ENCODE measurements at regions not wholly inside any gene's neighbourhood (a gene's known extent, or its start where the extent isn't known, plus 50 kb on each side); places are given as distances from the start of the nearest gene placed in this dataset.
A peak's percentile ranks its signal among the peaks of the same experiment; 100 is the strongest.
"Not testable (repeated sequence)": the region's sequence is repeated elsewhere in the genome, so short reads cannot be mapped to it uniquely, and the experiment has no call there.

DNA sequence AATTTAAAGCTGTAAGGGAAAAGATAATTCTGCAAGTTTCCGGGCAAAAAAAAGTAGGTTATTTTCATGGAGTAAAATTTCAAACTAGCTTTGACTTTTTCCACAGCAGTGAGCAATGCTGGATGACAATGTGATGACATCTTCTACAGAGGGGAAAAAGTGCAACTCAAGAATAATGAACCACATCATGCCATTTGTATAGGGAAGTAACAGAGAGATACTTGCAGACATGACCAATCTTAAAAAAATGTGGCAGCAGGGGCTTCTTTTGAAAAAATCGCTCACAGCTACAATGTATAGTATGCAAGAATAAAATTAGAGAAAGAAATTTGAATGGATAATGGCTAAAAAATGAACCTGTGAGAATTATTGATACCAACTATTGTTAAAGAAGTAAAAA is 115.5 kb downstream of the DHRS2 start:
- DNase-seq (ENCODE audit: low read depth): no peak

GRCh38 chr14:23763394-23763793 is 127.2 kb downstream of the DHRS2 start:
- no peak for DNase-seq (ENCODE audit: low read depth)

DNA sequence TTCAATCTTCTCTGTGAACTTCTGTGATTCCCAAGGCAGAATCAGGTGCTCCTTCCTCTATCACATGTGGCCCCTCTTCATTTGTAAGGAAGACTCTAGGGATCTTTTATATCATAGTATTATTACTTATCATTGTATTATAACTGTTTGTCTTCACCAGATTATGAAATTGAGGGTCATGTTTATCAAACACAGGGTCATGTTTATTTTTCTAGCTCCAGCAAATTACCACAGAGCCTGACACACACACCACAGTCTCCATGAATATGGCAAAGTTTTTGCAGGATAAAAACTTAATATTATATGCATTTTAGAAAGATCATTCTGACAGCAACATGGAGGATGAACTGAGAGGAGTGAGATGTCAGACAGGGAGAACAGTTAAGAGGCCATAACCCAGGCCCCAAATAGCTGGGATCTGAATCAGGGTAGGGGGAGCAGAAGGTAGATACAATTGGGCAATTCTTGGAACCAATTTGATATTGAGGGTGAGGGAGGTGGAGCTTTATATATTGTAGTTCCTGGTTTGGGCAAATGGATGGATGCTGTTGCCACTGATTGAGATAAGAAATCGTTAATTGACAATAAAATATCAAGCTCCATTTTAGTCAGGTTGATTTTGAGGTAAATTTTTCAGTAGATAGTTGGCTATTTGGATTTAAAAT is 130.7 kb downstream of the DHRS2 start:
- DNase-seq (ENCODE audit: low read depth): no peak

- DNase-seq (ENCODE audit: low read depth): not testable (repeated sequence)
Observed at GRCh38 chr14:23769221-23769728, 133.1 kb downstream of the DHRS2 start.

GRCh38 chr14:23773981-23774380 is 137.8 kb downstream of the DHRS2 start:
- no peak for DNase-seq (ENCODE audit: low read depth)

- no peak for DNase-seq (ENCODE audit: low read depth)
Observed at GRCh38 chr14:23776296-23776695, 140.1 kb downstream of the DHRS2 start.

GRCh38 chr14:23785208-23785607 is 149.0 kb downstream of the DHRS2 start:
- no peak for DNase-seq (ENCODE audit: low read depth)

- no peak for DNase-seq (ENCODE audit: low read depth)
Observed at GRCh38 chr14:23787436-23787835, 151.3 kb downstream of the DHRS2 start.

GRCh38 chr14:23789696-23790095 is 153.5 kb downstream of the DHRS2 start:
- DNase-seq (ENCODE audit: low read depth): no peak

DNA sequence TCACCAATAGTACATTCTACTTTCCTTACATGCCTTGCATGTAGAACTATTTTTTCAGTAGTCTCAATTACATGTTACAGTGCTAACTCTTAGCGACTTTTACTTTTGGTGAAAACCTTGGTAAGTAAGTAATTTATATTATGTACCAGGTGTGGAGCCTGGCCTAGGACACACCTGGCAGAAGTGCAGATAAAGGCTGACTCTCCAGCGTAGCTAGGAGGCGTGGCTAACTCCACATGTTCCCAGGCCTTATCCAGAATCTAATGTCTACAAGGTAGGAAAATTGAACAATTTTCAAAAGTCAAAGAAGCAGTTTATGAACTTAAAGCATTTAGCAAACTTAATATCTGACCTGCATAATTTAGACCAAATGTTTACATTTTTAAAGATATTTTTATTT is 157.4 kb downstream of the DHRS2 start:
- DNase-seq (ENCODE audit: low read depth): no peak

GRCh38 chr14:23800811-23801210 is 152.8 kb upstream of the DHRS4 start:
- DNase-seq (ENCODE audit: low read depth): no peak

DNA sequence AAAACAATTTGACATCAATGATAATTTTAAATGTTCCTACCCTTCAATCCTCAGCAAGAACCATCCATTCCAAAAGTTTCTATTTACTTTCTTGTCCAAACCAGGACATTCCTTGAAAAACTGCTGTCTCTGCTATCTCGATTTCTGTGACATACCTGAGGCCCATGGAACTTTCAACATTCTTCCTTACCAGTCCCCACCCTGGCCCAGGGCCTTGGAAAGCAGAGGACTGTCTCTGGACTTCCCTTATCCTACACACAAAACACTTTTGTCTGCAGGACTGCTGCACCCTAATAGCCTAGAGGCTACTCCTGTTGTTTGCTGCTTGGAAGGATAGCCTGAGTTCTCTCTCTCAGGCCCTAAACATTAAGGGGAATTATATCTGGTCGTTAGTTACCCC is 151.8 kb upstream of the DHRS4 start:
- DNase-seq (ENCODE audit: low read depth): no peak

DNA sequence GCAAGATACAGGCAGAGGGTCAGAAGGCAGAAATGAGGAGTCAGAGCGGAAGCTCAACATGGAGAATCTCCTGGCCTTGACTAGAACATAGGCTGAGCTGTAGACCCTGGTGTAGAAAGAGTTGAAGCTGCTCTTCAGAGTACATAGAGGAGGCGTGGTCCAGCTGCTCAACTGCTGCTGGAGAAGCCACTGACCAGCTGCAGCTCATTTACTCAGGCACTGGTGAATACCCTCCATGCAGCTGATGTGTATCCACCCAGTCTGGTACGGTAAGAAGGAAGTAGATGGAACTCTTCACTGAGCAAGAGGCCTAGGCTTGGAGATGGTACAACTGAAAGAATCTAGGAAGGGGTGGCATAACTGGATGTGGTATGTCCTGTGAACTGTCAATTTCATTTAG is 148.8 kb upstream of the DHRS4 start:
- no peak for DNase-seq (ENCODE audit: low read depth)

DNA sequence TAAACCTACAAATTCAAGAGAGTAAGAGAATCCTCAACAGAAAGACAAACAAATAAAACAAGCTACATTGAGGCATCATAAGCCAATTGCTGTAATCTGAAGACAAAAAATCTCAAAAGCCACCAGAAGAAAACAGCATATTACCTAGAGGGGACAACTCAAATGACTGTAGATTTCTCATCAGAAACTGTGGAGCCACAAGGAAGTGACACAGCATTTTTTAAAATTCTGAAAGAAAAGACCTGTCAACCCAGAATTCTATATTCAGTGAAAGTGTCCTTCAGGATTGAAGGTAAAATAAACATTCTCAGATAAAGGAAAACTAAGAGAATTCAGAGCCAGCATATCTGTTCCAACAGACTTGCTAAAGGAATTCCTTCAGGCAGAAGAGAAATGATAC is 147.8 kb upstream of the DHRS4 start:
- DNase-seq (ENCODE audit: low read depth): no peak

- DNase-seq (ENCODE audit: low read depth): no peak
Observed at GRCh38 chr14:23814527-23815256, 138.9 kb upstream of the DHRS4 start.

DNA sequence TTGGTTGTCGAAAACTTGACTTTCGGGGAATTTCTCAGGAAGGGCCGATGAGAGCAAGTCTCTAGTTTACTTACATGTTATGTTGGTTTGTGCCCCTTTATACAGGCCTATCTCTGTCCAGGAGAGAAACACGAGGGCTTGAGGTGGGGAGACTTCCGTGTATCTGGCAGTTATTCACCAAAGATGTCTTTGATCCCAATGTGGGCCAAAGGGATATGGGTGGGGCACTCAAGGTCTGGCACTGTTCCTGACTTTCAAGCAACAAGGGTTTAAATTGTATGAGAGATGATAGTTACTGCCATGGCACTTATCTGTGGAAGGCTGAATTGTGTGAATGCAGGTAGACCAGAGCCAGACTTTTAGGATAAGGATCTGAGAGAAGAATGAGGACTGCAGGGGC is 137.2 kb upstream of the DHRS4 start:
- no peak for DNase-seq (ENCODE audit: low read depth)

GRCh38 chr14:23817164-23817767 is 136.3 kb upstream of the DHRS4 start:
- no peak for DNase-seq (ENCODE audit: low read depth)

DNA sequence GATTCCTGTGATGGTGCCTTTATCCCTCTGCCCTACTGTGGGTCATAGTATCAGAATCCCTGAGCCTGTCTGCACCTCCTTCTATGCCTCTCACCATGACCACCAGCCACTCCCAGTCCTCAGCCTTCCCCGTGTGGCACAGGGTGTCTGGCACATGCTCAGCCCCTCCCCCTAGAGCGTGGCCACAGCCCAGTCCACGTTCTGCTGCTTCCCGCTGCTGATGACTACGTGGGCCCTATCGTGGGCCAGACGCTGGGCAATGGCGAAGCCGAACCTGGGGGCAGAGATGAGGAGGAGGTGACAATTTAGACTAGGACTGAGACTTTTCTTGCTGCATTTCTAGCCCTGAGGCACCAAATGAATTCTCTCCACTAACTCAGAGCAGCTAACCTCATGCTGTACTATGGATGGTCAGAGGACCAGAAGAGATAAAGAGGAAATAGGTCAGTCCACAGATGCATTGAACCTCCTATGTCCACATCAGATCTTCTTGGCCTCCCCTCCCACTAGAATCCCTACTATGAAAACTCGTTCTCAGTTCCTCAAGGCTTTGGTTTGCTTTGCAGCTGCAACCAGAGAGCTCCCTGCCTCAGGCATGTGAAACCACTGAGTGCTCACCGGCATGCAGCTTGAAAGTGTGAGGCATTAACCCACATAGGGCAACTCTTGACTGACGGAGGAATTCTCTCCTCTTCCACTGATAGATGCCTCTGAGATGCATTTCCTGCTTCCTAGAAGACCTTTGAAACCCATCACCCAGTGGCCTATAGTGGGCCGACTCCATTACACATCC is 126.3 kb upstream of the DHRS4 start:
- no peak for DNase-seq (ENCODE audit: low read depth)

DNA sequence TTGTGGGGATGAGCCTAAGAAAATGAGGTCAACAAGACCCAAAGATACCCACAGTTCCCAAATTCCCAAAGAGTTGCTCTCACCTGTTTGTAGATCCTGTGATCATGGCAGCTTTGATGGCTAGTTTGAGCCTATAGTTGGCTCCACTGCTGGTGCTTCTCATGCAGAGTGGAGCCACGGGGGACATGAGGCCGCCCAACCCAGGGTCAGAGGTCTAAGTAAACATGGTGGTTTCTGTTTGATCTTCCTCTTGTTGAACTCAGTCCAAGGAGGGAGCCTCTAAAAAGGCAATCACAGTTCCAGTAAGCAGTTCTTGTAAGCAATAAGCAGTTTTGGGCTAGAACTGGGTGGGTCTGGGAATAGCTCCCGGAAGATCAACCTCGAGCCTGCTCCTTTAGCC is 125.6 kb upstream of the DHRS4 start:
- no peak for DNase-seq (ENCODE audit: low read depth)

GRCh38 chr14:23828616-23829015 is 125.0 kb upstream of the DHRS4 start:
- DNase-seq (ENCODE audit: low read depth): no peak

DNA sequence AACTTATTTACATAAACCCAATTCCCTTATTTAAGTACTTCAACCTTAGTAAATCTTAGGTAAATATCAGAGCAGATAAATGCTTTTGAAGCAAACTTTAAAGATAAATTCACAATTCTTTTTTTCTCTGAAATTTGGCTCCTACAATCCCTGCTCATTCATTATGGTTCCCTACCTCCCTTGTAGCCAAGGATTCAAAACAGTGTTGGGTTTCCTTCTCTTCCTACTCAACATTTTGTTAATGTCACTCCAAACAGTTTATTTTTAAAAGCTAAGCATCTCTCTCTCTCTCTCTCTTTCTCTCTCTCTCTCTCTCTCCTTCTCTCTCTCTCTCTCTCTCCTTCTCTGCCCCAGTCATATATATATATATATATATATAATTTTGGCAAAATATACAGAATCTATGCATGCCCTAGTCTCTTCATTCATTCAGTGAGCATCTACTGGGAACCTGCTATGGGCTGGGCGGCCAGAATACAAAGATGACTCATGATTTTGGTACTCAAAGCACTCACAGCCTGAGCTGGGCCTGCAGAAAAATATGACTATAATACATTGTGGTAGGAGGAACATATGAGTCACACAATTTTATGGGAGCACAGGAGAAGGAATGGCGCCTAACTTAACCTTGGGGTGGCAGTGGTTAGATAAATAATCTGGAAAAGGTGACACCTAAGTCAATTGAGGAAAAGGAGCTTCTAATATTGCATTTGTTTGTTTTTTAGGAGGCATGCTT is 123.7 kb upstream of the DHRS4 start:
- DNase-seq (ENCODE audit: low read depth): peak; percentile 95

DNA sequence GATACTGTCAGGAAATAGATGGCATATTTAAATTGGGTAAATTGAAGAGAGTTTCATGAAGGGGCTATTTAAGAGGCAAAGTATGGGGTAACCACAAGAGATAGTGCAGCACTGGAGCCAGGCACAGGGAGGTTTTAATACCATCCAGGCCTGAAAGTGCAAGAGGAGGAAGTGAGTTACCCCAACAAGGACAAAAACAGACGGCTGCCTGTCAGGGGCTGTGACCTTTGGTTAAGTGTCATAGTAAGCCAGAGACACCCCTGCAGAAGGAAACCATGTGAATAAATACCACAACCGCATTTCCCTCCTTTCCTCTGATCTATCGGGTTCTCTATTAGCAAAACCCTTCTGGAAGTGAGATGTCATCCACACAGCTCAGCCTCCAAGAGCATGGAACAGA is 122.0 kb upstream of the DHRS4 start:
- no peak for DNase-seq (ENCODE audit: low read depth)

All from iris pigment epithelial cell (primary cell).